B cell (primary cell): ENCODE measurements at regions not wholly inside any gene's neighbourhood (a gene's known extent, or its start where the extent isn't known, plus 50 kb on each side); places are given as distances from the start of the nearest gene placed in this dataset.
A peak's percentile ranks its signal among the peaks of the same experiment; 100 is the strongest.

ENCODE experiments used
- ATAC-seq: fragments of 200-7000 bp; cut with Tn5 transposase; one replicate; pipeline ENCODE4 v1.10.0; 2021; ENCODE audit warnings: low read depth, mild to moderate bottlenecking, moderate number of reproducible peaks, moderate library complexity
- CTCF ChIA-PET: fragments of 350-600 bp; sonication (Branson Sonifier 250); formaldehyde crosslinking; loops from one replicate; lab custom pipeline; 2021; ENCODE audit warnings: antibody characterized with exemption, inconsistent platforms; lab: Charles Lee
- POLR2A ChIA-PET: fragments of 350-600 bp; sonication (Branson Sonifier 250); formaldehyde crosslinking; loops from one replicate; lab custom pipeline; 2021; ENCODE audit warnings: antibody characterized with exemption; lab: Charles Lee
- DNase-seq: peaks from one replicate; pipeline ENCODE4 v3.0.0; 2013
- H2AFZ ChIP-seq: 2 replicates; pipeline ENCODE4 v1.6.1; 2012; ENCODE audit warnings: mild to moderate bottlenecking, low read depth, low read length; ENCODE audit not compliant: insufficient read depth, poor library complexity, severe bottlenecking
- H3K27ac ChIP-seq, 2 donors: 1 replicate in 1 of 2; 2 replicates in 1 of 2; pipeline ENCODE4 v1.5.1; 2012 to 2013; ENCODE audit warnings: low read length in 2 of 2, mild to moderate bottlenecking in 2 of 2, moderate library complexity in 1 of 2
- H3K27me3 ChIP-seq, 4 experiments: fragments of 200-600 bp in 1 of 4; sonication (generic) in 1 of 4; replicated peaks in 1 of 4; 1 replicate in 2 of 4; 2 replicates in 2 of 4; pipeline versions ENCODE4 v1.6.1 to v1.7.0; 2013 to 2016; ENCODE audit warnings: low read length in 3 of 4, mild to moderate bottlenecking in 2 of 4, mixed read lengths in 1 of 4, moderate library complexity in 1 of 4; ENCODE audit not compliant: insufficient read depth in 4 of 4, control insufficient read depth in 3 of 4; ENCODE audit errors: control extremely low read depth in 1 of 4
- H3K36me3 ChIP-seq, 2 experiments: replicated peaks in 1 of 2; 1 replicate in 1 of 2; 2 replicates in 1 of 2; pipeline versions ENCODE4 v1.6.1 to v1.7.1; 2013; ENCODE audit warnings: low read length in 1 of 2; ENCODE audit not compliant: insufficient read depth in 2 of 2, control insufficient read depth in 1 of 2; ENCODE audit errors: control extremely low read depth in 1 of 2, extremely low read depth in 1 of 2
- H3K4me1 ChIP-seq, 2 donors: fragments of 200-600 bp in 1 of 2; sonication (generic) in 1 of 2; 1 replicate in 1 of 2; 2 replicates in 1 of 2; pipeline versions ENCODE4 v1.5.1 to v1.6.1; 2013 to 2017; ENCODE audit warnings: low read length in 2 of 2; ENCODE audit not compliant: control insufficient read depth in 2 of 2, insufficient read depth in 2 of 2
- H3K4me2 ChIP-seq: replicated peaks from 2 replicates; pipeline ENCODE3; 2012; ENCODE audit warnings: mild to moderate bottlenecking, low read depth, low read length; ENCODE audit not compliant: poor library complexity, severe bottlenecking
- H3K4me3 ChIP-seq, 5 experiments: fragments of 200-600 bp in 1 of 5; sonication (generic) in 1 of 5; 1 replicate in 3 of 5; 2 replicates in 2 of 5; pipeline versions ENCODE4 v1.5.1 to v1.7.0; 2011 to 2016; ENCODE audit warnings: low read length in 4 of 5, mild to moderate bottlenecking in 4 of 5, low read depth in 2 of 5, control low read depth in 1 of 5, moderate library complexity in 1 of 5; ENCODE audit not compliant: insufficient read depth in 1 of 5; ENCODE audit errors: control extremely low read depth in 1 of 5, extremely low read depth in 1 of 5
- H3K79me2 ChIP-seq: fragments of 200-600 bp; sonication (generic); one replicate; pipeline ENCODE4 v1.6.0; 2016; ENCODE audit warnings: low read length; ENCODE audit not compliant: control insufficient read depth, insufficient read depth
- H3K9ac ChIP-seq: fragments of 200-600 bp; sonication (generic); 2 replicates; pipeline ENCODE4 v1.6.1; 2017; ENCODE audit warnings: mild to moderate bottlenecking, low read length, moderate library complexity
- H3K9me3 ChIP-seq, 3 donors: one replicate each; pipeline versions ENCODE4 v1.6.1 to v1.7.1; 2013; ENCODE audit warnings: low read length in 2 of 3; ENCODE audit not compliant: control insufficient read depth in 2 of 3, insufficient read depth in 1 of 3; ENCODE audit errors: control extremely low read depth in 1 of 3
- H4K20me1 ChIP-seq: 2 replicates; pipeline ENCODE4 v1.6.0; 2012; ENCODE audit warnings: mild to moderate bottlenecking, low read length; ENCODE audit not compliant: insufficient read depth, control insufficient read depth, poor library complexity, severe bottlenecking
- H3K27ac Mint-ChIP-seq: one replicate; pipeline ENCODE4 v1.8.0; 2021; ENCODE audit warnings: mixed read lengths
- H3K27me3 Mint-ChIP-seq: one replicate; pipeline ENCODE4 v1.8.0; 2021; ENCODE audit warnings: mixed read lengths
- H3K4me1 Mint-ChIP-seq: one replicate; pipeline ENCODE4 v1.8.0; 2021; ENCODE audit warnings: mixed read lengths
- H3K4me3 Mint-ChIP-seq: one replicate; pipeline ENCODE4 v1.8.0; 2021; ENCODE audit warnings: mixed read lengths
- H3K9me3 Mint-ChIP-seq: one replicate; pipeline ENCODE4 v1.8.0; 2022; ENCODE audit warnings: mixed read lengths; ENCODE audit not compliant: insufficient read depth
- CTCF ChIP-seq: fragments of 200-600 bp; IDR thresholded peaks from one replicate; pipeline ENCODE4 v1.8.0; 2022; ENCODE audit warnings: antibody characterized with exemption, mild to moderate bottlenecking
- EZH2 ChIP-seq: IDR thresholded peaks from 2 replicates; pipeline ENCODE4 v1.6.1; 2012; ENCODE audit warnings: borderline replicate concordance, low read depth, mild to moderate bottlenecking, moderate library complexity, low read length; ENCODE audit not compliant: insufficient read depth, poor library complexity, severe bottlenecking
- WGBS: methylation state at CpG from one replicate; pipeline ENCODE4 v1.1.5; 2013; ENCODE audit warnings: missing lambda C conversion rate; ENCODE audit not compliant: insufficient coverage; 5-methylcytosine and 5-hydroxymethylcytosine counted together
- intact Hi-C: fragments of 100-400 bp; cut with micrococcal nuclease; formaldehyde crosslinking; loops from one replicate; pipeline ENCODE4 v1.10.0; 2022

GRCh38 chr21:16330082-16330907, 600.5 kb downstream of the USP25 start:
- Histone ChIP-seq H3K4me2 (no peak overlapping the region), H3K36me3 (no peaks in the 10 kb centered on the region), H3K27ac (no peak overlapping the region), H2AFZ (no peak overlapping the region), H3K9me3 (no peaks in the 10 kb centered on the region), H4K20me1 (no peaks in the 10 kb centered on the region), H3K4me1 (no peaks in the 10 kb centered on the region), H3K9ac (no peak overlapping the region), H3K4me3 (no peak overlapping the region), H3K79me2 (no peaks in the 10 kb centered on the region), H3K27me3 (no peaks in the 10 kb centered on the region)
- no peaks in the 10 kb centered on the region for H3K9me3 Mint-ChIP-seq
- peak; percentile 36 for ATAC-seq
- H3K27ac Mint-ChIP-seq = no peak overlapping the region
- POLR2A ChIA-PET = no interaction called here
- intact Hi-C loops = loop anchor here (2.0 kb wide), 1 partner anchor 247 kb away; no protein-coding TSS in a partner anchor
- CTCF ChIA-PET = interaction anchor here (0.8 to 1.2 kb wide), 3 partner anchors 8 to 14 kb away, joined by 3 read pairs; no protein-coding TSS in a partner anchor
- TF ChIP-seq EZH2 (no peak), CTCF (peak; percentile 74)
- peak; percentile 42 for DNase-seq
- no peaks in the 10 kb centered on the region for H3K27me3 Mint-ChIP-seq
- no CpG with 5 or more reads among the region's 6 CpGs for WGBS
- no peaks in the 10 kb centered on the region for H3K4me1 Mint-ChIP-seq
- no peak overlapping the region for H3K4me3 Mint-ChIP-seq

GRCh38 chr21:16330908-16331268, 601.1 kb downstream of the USP25 start:
- 100% methylated on average over 3 of the region's 5 CpGs for WGBS
- ATAC-seq = no peak
- Histone ChIP-seq H3K9me3 (no peaks in the 10 kb centered on the region), H3K4me1 (no peaks in the 10 kb centered on the region), H3K4me2 (no peak overlapping the region), H3K36me3 (no peaks in the 10 kb centered on the region), H3K27me3 (no peaks in the 10 kb centered on the region), H3K27ac (no peak overlapping the region), H4K20me1 (no peaks in the 10 kb centered on the region), H3K4me3 (no peak overlapping the region), H2AFZ (no peak overlapping the region), H3K79me2 (no peaks in the 10 kb centered on the region), H3K9ac (no peak overlapping the region)
- H3K27me3 Mint-ChIP-seq = no peaks in the 10 kb centered on the region
- DNase-seq = no peak
- no peak overlapping the region for H3K27ac Mint-ChIP-seq
- ChIA-PET POLR2A (no interaction called here), CTCF (interaction anchor here (1.2 to 1.3 kb wide), 2 partner anchors 12 to 13 kb away, joined by 3 to 4 read pairs; no protein-coding TSS in a partner anchor)
- no peak overlapping the region for H3K4me3 Mint-ChIP-seq
- H3K9me3 Mint-ChIP-seq = no peaks in the 10 kb centered on the region
- intact Hi-C loops = loop anchor here (2.0 kb wide), 1 partner anchor 248 kb away; no protein-coding TSS in a partner anchor
- no peaks in the 10 kb centered on the region for H3K4me1 Mint-ChIP-seq
- no peak for TF ChIP-seq EZH2
- TF ChIP-seq CTCF = no peak
